SW 1271 (cell line): ENCODE measurements at regions not wholly inside any gene's neighbourhood (a gene's known extent, or its start where the extent isn't known, plus 50 kb on each side); places are given as distances from the start of the nearest gene placed in this dataset.

ENCODE experiments used
- DNase-seq, 2 experiments: peaks; one replicate each; lab custom pipeline; 2025; lab: John Stamatoyannopoulos, UW

DNA sequence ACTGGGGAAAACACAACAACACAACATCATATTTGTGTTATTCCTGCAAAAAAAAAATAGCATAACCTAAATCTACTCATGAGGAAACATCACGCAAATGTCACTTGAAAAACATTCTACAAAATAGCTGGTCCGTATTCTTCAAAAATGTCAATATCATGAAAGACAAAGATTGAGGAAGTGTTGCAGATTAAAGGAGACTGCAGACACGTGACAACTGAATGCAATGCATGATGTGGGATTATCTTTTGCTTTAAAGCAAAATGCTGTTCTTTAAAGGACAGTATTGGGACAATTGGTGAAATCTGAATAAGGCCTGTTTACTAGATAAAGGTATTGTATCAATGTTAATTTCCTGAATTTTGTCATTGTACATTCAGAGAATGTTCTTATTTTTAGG, 157.7 kb downstream of the SMIM20 start:
- no peak for DNase-seq

GRCh38 chr4:26073886-26074560, 160.0 kb downstream of the SMIM20 start:
- no peak for DNase-seq

- no peak for DNase-seq
These were observed 160.9 kb downstream of the SMIM20 start for GRCh38 chr4:26074712-26075430.

- DNase-seq = no peak
These were observed 161.6 kb downstream of the SMIM20 start for GRCh38 chr4:26075583-26075982.

DNA sequence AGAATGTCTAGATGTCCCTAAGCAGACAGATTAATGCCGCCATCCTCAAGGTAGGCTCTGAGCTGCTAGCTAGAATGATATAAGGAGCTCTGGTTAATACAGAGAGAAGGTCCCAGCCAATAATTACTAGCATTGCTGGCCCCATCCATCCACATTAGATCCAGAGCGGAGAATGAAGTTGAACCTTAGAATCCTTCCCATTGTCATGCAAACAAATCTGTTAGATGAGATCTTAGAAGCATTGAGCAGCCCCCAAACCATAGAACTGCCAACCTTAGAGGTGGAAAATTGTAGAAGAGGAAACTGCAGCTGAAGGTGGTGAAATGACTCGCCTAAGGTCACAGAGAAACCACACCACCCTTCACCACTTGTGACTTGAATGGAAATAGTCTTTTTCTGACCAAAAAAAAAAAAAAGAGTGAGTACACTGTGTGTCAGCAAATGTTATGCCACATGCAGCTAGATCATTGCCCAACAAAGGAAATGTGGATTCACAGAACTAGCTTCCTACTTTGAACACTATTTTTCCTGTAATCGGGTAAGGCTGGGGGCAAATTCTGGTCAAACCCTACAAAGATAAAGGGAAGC, 162.1 kb downstream of the SMIM20 start:
- DNase-seq = no peak

- no peak for DNase-seq
These were observed 162.9 kb downstream of the SMIM20 start for GRCh38 chr4:26076896-26077295.

GRCh38 chr4:26077756-26078155, 163.7 kb downstream of the SMIM20 start:
- no peak for DNase-seq

- DNase-seq = no peak
These were observed 167.0 kb downstream of the SMIM20 start for GRCh38 chr4:26080870-26081628.

GRCh38 chr4:26081795-26082498, 167.9 kb downstream of the SMIM20 start:
- peak in 1 of 2 experiments; percentile 45 for DNase-seq

DNA sequence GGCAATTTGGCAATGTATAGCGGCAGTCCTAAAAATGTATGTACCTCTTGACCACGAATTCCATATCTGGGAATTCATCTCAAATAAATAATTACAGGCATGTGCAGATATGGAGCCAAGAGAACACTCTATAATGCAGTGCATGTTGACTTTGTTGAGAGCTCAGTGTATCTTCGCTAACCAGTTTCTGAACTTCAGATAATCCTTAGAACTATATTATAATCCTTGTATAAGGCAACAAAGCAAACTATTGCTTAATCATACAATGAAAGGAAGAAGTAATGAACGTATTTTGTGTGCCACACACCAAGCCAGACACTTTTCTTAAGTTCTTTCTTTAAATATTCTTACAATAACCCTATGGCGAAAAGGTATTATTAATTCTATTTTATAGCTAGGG, 168.5 kb downstream of the SMIM20 start:
- no peak for DNase-seq

GRCh38 chr4:26083987-26084386, 170.0 kb downstream of the SMIM20 start:
- peak in 1 of 2 experiments; percentile 15 for DNase-seq

GRCh38 chr4:26084414-26084813, 170.4 kb downstream of the SMIM20 start:
- DNase-seq = no peak

DNA sequence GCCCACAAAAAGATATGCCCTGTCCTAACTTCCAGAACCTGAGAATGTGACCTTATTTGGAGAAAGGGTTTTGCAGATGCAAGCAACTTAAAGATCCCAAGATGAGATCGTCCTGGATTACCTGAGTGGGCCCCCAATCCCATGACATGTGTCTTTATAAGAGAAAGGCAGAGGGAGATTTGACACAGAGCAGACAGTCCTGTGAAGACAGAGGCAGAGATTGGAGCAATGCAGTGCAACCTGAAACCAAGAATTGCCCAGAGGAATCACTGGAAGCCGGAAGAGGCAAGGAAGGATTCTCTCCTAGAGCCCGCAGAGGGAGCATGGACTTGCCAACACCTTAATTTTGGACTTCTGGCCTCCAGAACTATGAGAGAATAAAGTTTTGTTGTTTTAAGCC, 171.5 kb downstream of the SMIM20 start:
- DNase-seq = no peak

- DNase-seq = no peak
These were observed 172.8 kb downstream of the SMIM20 start for GRCh38 chr4:26086621-26087441.

- DNase-seq = peak in 1 of 2 experiments; percentile 37
These were observed 174.5 kb downstream of the SMIM20 start for GRCh38 chr4:26088433-26088928.

DNA sequence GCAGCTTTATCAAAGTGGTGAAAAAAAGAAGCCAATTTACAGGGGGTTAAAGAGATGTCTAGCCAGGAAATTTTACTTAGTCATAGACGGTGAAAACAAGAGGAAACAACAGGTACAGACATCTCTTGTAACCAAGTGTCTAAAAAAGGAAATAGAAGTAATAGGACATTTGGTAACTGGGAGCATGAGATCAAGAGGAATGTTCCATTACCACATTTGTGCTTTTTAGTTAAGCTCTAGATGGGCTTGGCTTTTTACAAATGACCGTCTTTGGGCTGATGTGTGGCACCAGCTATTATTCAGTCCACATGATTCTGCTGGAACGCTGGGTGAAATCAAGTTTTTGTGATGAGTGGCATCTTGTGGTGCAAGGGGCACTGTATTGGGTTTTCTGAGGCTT, 179.5 kb downstream of the SMIM20 start:
- DNase-seq = no peak

GRCh38 chr4:26094076-26094475, 180.1 kb downstream of the SMIM20 start:
- no peak for DNase-seq

GRCh38 chr4:26094911-26095310, 180.9 kb downstream of the SMIM20 start:
- DNase-seq = no peak

DNA sequence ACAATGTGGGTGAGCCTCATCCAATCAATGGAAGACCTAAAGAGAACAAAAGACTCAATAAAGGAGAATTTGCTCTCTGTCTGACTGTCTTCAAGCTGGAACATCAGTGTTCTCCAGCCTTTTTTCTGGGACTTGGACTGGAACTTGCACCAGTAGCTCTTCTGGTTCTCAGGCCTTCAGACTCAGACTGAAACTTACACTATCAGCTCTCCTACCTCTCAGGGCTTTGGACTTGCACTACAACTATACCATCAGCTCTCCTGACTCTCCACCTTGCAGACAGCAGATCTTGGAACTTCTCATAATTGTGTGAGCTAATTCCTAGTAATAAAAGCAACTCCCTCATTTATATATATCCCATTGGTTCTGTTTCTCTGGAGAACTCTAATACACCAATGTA, 185.9 kb downstream of the SMIM20 start:
- no peak for DNase-seq

- no peak for DNase-seq
These were observed 187.0 kb downstream of the SMIM20 start for GRCh38 chr4:26101011-26101410.
